ENCODE measurements at regions not wholly inside any gene's neighbourhood (a gene's known extent, or its start where the extent isn't known, plus 50 kb on each side); places are given as distances from the start of the nearest gene placed in this dataset.

GRCh38 chr2:224646242-224646846, 61.2 kb upstream of the CUL3 start:
- TF ChIP-seq CTCF (IDR thresholded peaks at IDR 0.05): peak in 4 of 7 experiments; percentile 9 to 47 (median 40)
- TF ChIP-seq POLR2A (IDR thresholded peaks at IDR 0.05): no peak

All from body of pancreas (tissue), 4 donors.